ENCODE measurements at regions not wholly inside any gene's neighbourhood (a gene's known extent, or its start where the extent isn't known, plus 50 kb on each side); places are given as distances from the start of the nearest gene placed in this dataset.

DNA sequence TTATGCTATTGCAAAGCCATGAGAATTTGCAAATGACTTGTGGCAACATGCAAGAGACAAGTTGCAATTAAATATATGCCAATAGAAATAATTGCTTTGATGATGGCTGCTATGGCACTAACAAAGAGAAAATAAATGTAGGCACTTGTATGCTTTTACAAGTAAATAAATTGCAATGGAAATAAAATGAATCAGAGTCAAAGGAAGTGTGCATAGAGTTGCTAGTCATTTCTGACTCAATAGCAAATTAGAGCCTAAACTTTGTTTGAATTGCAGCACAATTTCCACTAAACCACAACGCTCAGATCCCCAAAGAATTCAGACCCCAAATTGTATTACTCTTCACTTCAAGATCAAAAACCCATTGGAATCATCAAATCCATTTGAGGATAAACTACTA, 792.1 kb upstream of the ARGLU1 start:
- no peak for DNase-seq (ENCODE audit: low read depth in 2 of 2, low spot score in 1 of 2)

GRCh38 chr13:107358866-107359265, 790.9 kb upstream of the ARGLU1 start:
- no peak for DNase-seq (ENCODE audit: low read depth in 2 of 2, low spot score in 1 of 2)

- DNase-seq (ENCODE audit: low read depth in 2 of 2, low spot score in 1 of 2) = no peak
Observed at GRCh38 chr13:107351305-107351704, 783.4 kb upstream of the ARGLU1 start.

GRCh38 chr13:107348925-107349324, 781.0 kb upstream of the ARGLU1 start:
- no peak for DNase-seq (ENCODE audit: low read depth in 2 of 2, low spot score in 1 of 2)

DNA sequence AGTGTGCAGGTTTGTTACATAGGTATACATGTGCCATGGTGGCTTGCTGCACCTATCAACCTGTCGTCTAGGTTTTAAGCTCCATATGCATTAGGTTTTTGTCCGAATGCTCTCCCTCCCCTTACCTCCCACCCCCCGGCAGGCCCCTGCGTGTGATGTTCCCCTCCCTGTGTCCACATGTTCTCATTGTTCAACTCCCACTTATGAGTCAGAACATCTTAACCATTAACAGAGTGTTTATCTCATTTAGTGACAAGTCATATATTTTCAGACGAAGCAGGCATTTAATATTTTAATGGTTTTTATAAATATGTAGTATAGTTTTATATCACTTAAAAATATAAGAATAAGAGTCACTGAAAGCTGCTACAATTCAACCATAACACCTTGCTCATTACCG, 780.5 kb upstream of the ARGLU1 start:
- DNase-seq (ENCODE audit: low read depth in 2 of 2, low spot score in 1 of 2) = no peak

GRCh38 chr13:107347641-107348369, 779.9 kb upstream of the ARGLU1 start:
- no peak for DNase-seq (ENCODE audit: low read depth in 2 of 2, low spot score in 1 of 2)

- no peak for DNase-seq (ENCODE audit: low read depth in 2 of 2, low spot score in 1 of 2)
Observed at GRCh38 chr13:107342747-107343146, 774.8 kb upstream of the ARGLU1 start.

DNA sequence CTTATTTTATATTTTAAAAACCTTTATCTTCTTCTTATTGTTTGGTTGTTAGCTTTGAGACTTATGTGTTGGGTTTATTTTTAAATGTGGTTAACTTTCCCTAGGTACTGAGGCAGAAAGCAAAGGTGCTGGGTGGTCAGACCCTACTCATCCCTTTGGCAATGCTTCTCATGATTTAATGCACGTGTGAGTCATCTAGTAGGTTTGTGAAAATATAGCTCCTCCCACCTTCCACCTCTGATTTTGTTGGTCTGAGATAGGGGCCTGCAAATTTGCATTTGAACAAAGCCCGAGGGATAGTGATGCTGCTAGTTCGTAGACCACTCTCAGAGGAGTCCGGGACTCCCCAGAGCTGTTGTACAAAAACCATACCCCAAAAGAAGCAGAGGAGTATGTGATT, 771.3 kb upstream of the ARGLU1 start:
- DNase-seq (ENCODE audit: low read depth in 2 of 2, low spot score in 1 of 2) = no peak

- DNase-seq (ENCODE audit: low read depth in 2 of 2, low spot score in 1 of 2) = no peak
Observed at GRCh38 chr13:107332188-107332587, 764.3 kb upstream of the ARGLU1 start.

GRCh38 chr13:107331359-107331758, 763.4 kb upstream of the ARGLU1 start:
- no peak for DNase-seq (ENCODE audit: low read depth in 2 of 2, low spot score in 1 of 2)

DNA sequence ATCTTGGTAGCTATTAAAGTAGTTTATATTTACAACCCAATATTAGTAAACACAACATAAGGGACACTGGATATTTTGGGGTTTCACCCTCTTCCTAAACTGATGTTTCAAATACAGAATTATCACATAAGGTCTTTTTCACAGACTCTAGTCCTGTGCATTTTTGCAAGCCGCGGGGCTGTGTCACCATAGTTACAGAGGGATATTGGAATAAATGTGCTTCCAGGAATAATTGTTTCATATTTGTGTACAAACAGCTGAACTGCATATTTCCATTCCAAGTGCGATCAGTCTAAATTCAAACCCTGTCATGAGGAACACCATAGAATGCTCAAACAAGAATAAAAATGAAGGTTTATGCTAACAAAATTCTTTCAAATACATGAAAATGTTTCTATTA, 762.5 kb upstream of the ARGLU1 start:
- no peak for DNase-seq (ENCODE audit: low read depth in 2 of 2, low spot score in 1 of 2)

DNA sequence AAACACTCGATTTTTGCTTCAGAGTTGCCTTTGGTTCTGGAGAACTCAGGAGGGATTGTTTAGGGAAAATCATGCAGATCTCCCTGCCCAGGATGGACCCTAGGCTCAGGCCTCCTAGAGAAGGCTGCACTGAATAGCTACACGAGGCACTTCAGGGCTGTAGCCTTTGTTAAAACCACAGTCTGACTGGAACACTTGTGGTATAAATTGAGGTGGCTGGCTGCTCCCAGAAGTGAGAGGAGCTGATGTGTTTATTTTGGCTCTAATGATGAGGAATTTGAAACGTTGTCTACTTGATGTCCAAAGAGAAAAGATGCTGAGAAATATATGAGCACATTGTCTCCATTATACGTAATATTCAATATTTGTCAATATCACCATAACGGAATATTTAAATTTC, 762.1 kb upstream of the ARGLU1 start:
- DNase-seq (ENCODE audit: low read depth in 2 of 2, low spot score in 1 of 2) = no peak

GRCh38 chr13:107324416-107325204, 756.7 kb upstream of the ARGLU1 start:
- DNase-seq (ENCODE audit: low read depth in 2 of 2, low spot score in 1 of 2) = no peak

GRCh38 chr13:107322228-107322627, 754.3 kb upstream of the ARGLU1 start:
- DNase-seq (ENCODE audit: low read depth in 2 of 2, low spot score in 1 of 2) = no peak

DNA sequence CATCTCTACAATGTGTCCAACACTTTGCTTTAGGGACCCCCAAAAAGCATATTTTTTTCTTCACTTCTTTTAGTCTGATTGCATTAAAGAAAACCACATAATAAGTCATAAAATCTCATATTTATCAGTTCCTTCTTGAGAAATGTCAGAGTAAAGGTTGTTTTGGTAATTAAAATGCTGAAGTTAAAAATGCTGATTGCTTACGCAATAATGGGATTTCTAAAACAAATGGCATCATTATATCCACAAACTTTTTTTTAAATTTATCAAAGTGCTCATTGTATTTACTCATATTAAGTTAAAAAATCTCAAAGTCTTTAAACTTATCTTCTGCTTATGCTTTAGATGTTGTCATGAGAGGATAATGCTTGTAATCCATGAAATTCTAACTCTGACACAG, 737.2 kb upstream of the ARGLU1 start:
- no peak for DNase-seq (ENCODE audit: low read depth in 2 of 2, low spot score in 1 of 2)

DNA sequence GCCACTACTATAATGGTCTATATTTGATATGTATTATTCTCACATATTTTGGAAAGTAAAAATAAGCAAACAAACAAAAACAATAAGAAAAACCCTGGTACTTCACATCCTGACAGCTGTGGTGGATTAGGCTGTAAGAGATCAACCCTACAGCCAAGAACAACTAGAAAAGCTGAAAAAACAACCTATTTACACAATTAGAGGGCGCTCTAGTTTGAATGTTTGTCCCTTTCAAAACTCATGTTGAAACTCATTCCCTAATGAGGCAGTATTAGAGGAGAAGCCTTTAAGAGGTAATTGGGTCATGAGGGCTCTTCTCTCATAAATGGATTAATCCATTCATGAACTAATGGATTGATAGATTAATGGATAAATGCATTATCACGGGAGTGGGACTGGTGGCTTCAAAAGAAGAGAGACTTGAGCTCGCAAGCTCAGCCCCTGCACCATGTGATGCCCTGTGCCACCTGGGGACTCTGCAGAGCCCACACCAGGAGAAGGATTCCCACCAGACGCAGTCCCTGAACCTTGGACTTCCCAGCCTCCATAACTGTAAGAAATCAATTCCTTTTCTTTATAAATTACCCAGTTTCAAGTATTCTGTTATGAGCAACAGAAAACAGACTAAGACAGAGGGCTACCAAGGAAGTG, 733.9 kb upstream of the ARGLU1 start:
- no peak for DNase-seq (ENCODE audit: low read depth in 2 of 2, low spot score in 1 of 2)

- DNase-seq (ENCODE audit: low read depth in 2 of 2, low spot score in 1 of 2) = no peak
Observed at GRCh38 chr13:107299717-107300116, 731.8 kb upstream of the ARGLU1 start.

- DNase-seq (ENCODE audit: low read depth in 2 of 2, low spot score in 1 of 2) = no peak
Observed at GRCh38 chr13:107296804-107297203, 728.9 kb upstream of the ARGLU1 start.

- DNase-seq (ENCODE audit: low read depth in 2 of 2, low spot score in 1 of 2) = no peak
Observed at GRCh38 chr13:107295416-107296140, 727.6 kb upstream of the ARGLU1 start.

DNA sequence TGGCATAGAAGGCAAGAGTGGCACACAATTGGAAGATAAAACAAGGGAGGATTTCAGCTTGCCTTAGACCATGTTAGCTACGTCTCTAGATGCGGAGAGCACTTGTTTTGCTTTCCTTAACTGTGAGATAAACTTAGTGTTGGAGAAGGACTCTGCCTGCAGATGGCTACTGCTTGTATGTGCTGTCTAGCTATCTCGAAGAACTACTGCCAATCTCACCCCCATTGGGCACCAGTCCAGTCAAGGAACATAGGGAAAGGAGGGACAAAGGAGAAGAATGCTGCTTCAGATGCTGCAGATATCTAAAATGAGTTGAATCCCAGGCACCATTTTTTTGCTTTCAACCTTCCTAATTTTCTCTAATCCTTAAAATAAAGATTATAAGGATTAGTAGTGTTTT, 726.0 kb upstream of the ARGLU1 start:
- DNase-seq (ENCODE audit: low read depth in 2 of 2, low spot score in 1 of 2) = no peak

DNA sequence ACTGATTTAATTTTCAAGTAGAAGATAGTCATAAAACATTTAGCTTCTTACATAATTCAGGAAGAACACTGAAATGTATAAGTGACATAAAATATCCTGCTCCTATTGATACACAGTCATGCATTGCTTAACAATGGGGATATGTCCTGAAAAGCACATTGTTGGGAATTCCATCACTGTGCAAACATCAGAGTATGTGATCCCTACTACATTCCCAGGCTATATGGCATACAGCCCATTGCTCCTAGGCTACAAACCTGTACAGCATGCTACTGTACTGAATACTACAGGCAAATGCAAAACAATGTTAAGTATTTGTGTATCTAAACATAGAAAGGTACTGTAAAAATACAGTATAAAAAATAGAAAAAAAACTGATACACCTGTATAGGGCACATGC, 723.9 kb upstream of the ARGLU1 start:
- DNase-seq (ENCODE audit: low read depth in 2 of 2, low spot score in 1 of 2) = no peak

DNA sequence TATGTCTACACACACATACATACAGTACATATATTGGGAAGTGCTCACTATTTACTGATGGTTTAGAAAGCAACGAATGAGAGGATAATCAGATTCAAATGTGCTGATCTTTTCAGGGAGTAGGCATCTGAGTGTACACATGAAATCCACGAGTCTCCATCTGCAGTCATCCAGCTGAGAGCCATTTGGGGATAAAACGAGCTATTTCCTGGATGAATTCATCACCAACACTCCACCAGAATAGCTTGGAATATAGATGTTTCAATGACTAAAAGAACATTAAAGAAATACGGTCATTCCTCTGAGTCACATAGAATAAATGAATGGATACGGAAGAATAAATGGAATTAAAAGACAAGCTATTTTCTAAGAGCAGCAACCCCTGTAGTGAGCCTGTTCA, 721.6 kb upstream of the ARGLU1 start:
- no peak for DNase-seq (ENCODE audit: low read depth in 2 of 2, low spot score in 1 of 2)
